HG03066 (cell line): ENCODE measurements at regions not wholly inside any gene's neighbourhood (a gene's known extent, or its start where the extent isn't known, plus 50 kb on each side); places are given as distances from the start of the nearest gene placed in this dataset.
"Not testable (repeated sequence)": the region's sequence is repeated elsewhere in the genome, so short reads cannot be mapped to it uniquely, and the experiment has no call there.

Source experiments
- ATAC-seq: cut with Tn5 transposase; IDR thresholded peaks from one replicate; pipeline ENCODE4 v1.9.1; 2021; ENCODE audit warnings: low read depth; ENCODE audit not compliant: unreplicated experiment

GRCh38 chr2:182548031-182548950, 121.5 kb upstream of the PDE1A start:
- ATAC-seq: no peak

GRCh38 chr2:182550234-182550633, 123.4 kb upstream of the PDE1A start:
- ATAC-seq: no peak

GRCh38 chr2:182552232-182552631, 125.4 kb upstream of the PDE1A start:
- ATAC-seq: not testable (repeated sequence)

GRCh38 chr2:182552785-182553184, 125.9 kb upstream of the PDE1A start:
- ATAC-seq: not testable (repeated sequence)

- peak; percentile 100 for ATAC-seq
These were observed 126.6 kb upstream of the PDE1A start for GRCh38 chr2:182553483-182553882.

- no peak for ATAC-seq
These were observed 128.1 kb upstream of the PDE1A start for GRCh38 chr2:182554950-182555349.

GRCh38 chr2:182558564-182558963, 131.7 kb upstream of the PDE1A start:
- no peak for ATAC-seq

GRCh38 chr2:182559623-182560022, 132.8 kb upstream of the PDE1A start:
- ATAC-seq: no peak

- no peak for ATAC-seq
These were observed 139.2 kb upstream of the PDE1A start for GRCh38 chr2:182565911-182566567.

- ATAC-seq: no peak
These were observed 142.5 kb upstream of the DNAJC10 start for GRCh38 chr2:182573553-182573952.

- ATAC-seq: no peak
These were observed 138.2 kb upstream of the DNAJC10 start for GRCh38 chr2:182577816-182578215.

- no peak for ATAC-seq
These were observed 134.7 kb upstream of the DNAJC10 start for GRCh38 chr2:182581196-182581935.

GRCh38 chr2:182584462-182584861, 131.6 kb upstream of the DNAJC10 start:
- ATAC-seq: no peak

GRCh38 chr2:182585001-182585400, 131.1 kb upstream of the DNAJC10 start:
- no peak for ATAC-seq

GRCh38 chr2:182585430-182585829, 130.6 kb upstream of the DNAJC10 start:
- ATAC-seq: no peak

GRCh38 chr2:182586426-182586825, 129.6 kb upstream of the DNAJC10 start:
- peak; percentile 69 for ATAC-seq

- no peak for ATAC-seq
These were observed 128.2 kb upstream of the DNAJC10 start for GRCh38 chr2:182587831-182588230.

- ATAC-seq: no peak
These were observed 126.9 kb upstream of the DNAJC10 start for GRCh38 chr2:182589121-182589520.

- ATAC-seq: no peak
These were observed 124.3 kb upstream of the DNAJC10 start for GRCh38 chr2:182591774-182592173.

GRCh38 chr2:182592691-182593393, 123.2 kb upstream of the DNAJC10 start:
- no peak for ATAC-seq
